Omental fat pad (tissue), 3 donors: ENCODE measurements at regions not wholly inside any gene's neighbourhood (a gene's known extent, or its start where the extent isn't known, plus 50 kb on each side); places are given as distances from the start of the nearest gene placed in this dataset.

ENCODE experiments used
- ATAC-seq: fragments of 150-250 bp; one replicate; pipeline ENCODE4 v1.9.1; 2016; ENCODE audit warnings: mild to moderate bottlenecking, moderate library complexity; ENCODE audit not compliant: low FRiP score
- DNase-seq: peaks from one replicate; pipeline ENCODE4 v3.0.0-alpha.2; 2019; ENCODE audit warnings: low spot score
- CTCF ChIP-seq, 3 donors: fragments of 450-650 bp; IDR thresholded peaks; one replicate each; pipeline ENCODE4 v1.5.1; 2016 to 2017; ENCODE audit warnings: antibody characterized with exemption in 3 of 3, mild to moderate bottlenecking in 3 of 3, moderate library complexity in 2 of 3

- no peak for DNase-seq
- ATAC-seq = no peak
- no peak for TF ChIP-seq CTCF (IDR thresholded peaks at IDR 0.05)
These were observed 512.9 kb upstream of the SGO1 start for GRCh38 chr3:20698896-20699295.

- DNase-seq (no peak), ATAC-seq (no peak)
- no peak for TF ChIP-seq CTCF (IDR thresholded peaks at IDR 0.05)
These were observed 510.6 kb upstream of the SGO1 start for GRCh38 chr3:20696388-20697150.

- no peak for TF ChIP-seq CTCF (IDR thresholded peaks at IDR 0.05)
- no peak for ATAC-seq
These were observed 506.7 kb upstream of the SGO1 start for GRCh38 chr3:20692675-20693074.

GRCh38 chr3:20683910-20684309 is 497.9 kb upstream of the SGO1 start:
- ATAC-seq = no peak

More at GRCh38 chr3:20692675-20693074, 506.7 kb upstream of the SGO1 start:
- no peak for DNase-seq

GRCh38 chr3:20682573-20682972 is 496.6 kb upstream of the SGO1 start:
- ATAC-seq (no peak), DNase-seq (no peak)
- TF ChIP-seq CTCF (IDR thresholded peaks at IDR 0.05) = no peak

More at GRCh38 chr3:20683910-20684309, 497.9 kb upstream of the SGO1 start:
- DNase-seq = no peak
- TF ChIP-seq CTCF (IDR thresholded peaks at IDR 0.05) = no peak

- ATAC-seq = no peak
- no peak for DNase-seq
- no peak for TF ChIP-seq CTCF (IDR thresholded peaks at IDR 0.05)
These were observed 495.1 kb upstream of the SGO1 start for GRCh38 chr3:20680990-20681628.

GRCh38 chr3:20673866-20674265 is 487.9 kb upstream of the SGO1 start:
- no peak for TF ChIP-seq CTCF (IDR thresholded peaks at IDR 0.05)
- DNase-seq (no peak), ATAC-seq (no peak)
